ENCODE measurements at regions not wholly inside any gene's neighbourhood (a gene's known extent, or its start where the extent isn't known, plus 50 kb on each side); places are given as distances from the start of the nearest gene placed in this dataset.

DNA sequence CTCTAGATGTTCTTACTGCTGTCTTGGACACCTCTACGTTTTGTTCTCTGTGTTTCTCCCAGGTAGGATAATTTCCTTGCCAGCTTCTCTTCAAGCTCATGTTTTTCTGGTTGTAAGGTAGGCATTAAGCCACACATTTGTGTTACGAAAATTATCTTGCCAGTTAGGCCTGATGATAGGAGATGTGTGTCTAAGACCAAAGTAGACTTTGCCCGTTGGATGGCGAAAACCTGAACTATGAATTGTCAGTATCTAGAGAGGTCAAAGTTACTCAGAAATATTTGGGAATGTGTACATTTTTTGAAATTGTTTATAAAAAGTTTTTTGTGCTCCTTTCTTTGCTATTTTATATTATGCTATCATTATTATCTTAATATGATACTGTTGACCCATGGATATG lies 72.8 kb downstream of the FHIP1A start:
- TF ChIP-seq EZH2 (IDR thresholded peaks at IDR 0.05) (no peak), POLR2A (IDR thresholded peaks at IDR 0.05; ENCODE audit: borderline replicate concordance, extremely low read depth, insufficient read depth, insufficient read length) (no peak), SP1 (IDR thresholded peaks at IDR 0.05; ENCODE audit: low read depth) (no peak), POLR2AphosphoS5 (IDR thresholded peaks at IDR 0.05; ENCODE audit: low read depth, low read length) (no peak), CBX3 (IDR thresholded peaks at IDR 0.05; ENCODE audit: low read depth) (no peak), EGR1 (IDR thresholded peaks at IDR 0.05; ENCODE audit: low read depth) (no peak)
- TF ChIP-seq, protein P1, sequence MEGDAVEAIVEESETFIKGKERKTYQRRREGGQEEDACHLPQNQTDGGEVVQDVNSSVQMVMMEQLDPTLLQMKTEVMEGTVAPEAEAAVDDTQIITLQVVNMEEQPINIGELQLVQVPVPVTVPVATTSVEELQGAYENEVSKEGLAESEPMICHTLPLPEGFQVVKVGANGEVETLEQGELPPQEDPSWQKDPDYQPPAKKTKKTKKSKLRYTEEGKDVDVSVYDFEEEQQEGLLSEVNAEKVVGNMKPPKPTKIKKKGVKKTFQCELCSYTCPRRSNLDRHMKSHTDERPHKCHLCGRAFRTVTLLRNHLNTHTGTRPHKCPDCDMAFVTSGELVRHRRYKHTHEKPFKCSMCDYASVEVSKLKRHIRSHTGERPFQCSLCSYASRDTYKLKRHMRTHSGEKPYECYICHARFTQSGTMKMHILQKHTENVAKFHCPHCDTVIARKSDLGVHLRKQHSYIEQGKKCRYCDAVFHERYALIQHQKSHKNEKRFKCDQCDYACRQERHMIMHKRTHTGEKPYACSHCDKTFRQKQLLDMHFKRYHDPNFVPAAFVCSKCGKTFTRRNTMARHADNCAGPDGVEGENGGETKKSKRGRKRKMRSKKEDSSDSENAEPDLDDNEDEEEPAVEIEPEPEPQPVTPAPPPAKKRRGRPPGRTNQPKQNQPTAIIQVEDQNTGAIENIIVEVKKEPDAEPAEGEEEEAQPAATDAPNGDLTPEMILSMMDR (IDR thresholded peaks at IDR 0.05 in 2 of 3, conservative IDR thresholded peaks at IDR 0.05 in 1 of 3; ENCODE audit: borderline replicate concordance in 1 of 3, insufficient read depth in 1 of 3, low read depth in 2 of 3, low read length in 2 of 3), result no peak
